ENCODE measurements at regions not wholly inside any gene's neighbourhood (a gene's known extent, or its start where the extent isn't known, plus 50 kb on each side); places are given as distances from the start of the nearest gene placed in this dataset.

DNA sequence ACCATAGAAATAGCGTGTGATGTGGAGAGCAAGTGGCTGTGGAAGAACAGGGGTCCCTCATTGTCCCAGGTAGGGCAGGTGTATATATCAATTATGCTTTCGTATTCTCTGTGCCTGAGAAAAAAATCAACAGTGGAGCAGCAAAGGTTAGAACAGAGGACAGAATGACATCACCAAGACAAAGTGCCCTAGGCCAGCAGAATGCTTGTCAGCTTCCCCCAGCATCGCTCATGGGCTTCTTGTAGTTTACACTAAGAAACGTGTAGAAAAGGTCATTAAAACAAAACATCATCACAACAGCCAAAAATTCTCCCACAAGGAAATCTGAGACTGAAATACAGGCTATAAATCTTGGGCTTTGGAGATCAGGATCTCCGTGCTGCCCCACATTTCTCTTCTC lies 288.0 kb downstream of the TDRD15 start:
- WGBS (ENCODE audit: insufficient coverage, low lambda C conversion rate) = no CpG with 5 or more reads among the region's 5 CpGs
- H3K4me3 ChIP-seq (ENCODE audit: low read length) = no peak overlapping the region
- no peak for DNase-seq
- no peaks in the 10 kb centered on the region for H3K36me3 ChIP-seq (ENCODE audit: control insufficient read depth, insufficient read depth, low read length)
- no peak overlapping the region for H3K27ac ChIP-seq (ENCODE audit: low read length)
- no peaks in the 10 kb centered on the region for H3K4me1 ChIP-seq (ENCODE audit: control insufficient read depth, insufficient read depth, low read length)
- no peaks in the 10 kb centered on the region for H3K27me3 ChIP-seq (ENCODE audit: control insufficient read depth, insufficient read depth, low read length)
- H3K9me3 ChIP-seq (ENCODE audit: control insufficient read depth, low read depth, low read length) = no peaks in the 10 kb centered on the region

DNA sequence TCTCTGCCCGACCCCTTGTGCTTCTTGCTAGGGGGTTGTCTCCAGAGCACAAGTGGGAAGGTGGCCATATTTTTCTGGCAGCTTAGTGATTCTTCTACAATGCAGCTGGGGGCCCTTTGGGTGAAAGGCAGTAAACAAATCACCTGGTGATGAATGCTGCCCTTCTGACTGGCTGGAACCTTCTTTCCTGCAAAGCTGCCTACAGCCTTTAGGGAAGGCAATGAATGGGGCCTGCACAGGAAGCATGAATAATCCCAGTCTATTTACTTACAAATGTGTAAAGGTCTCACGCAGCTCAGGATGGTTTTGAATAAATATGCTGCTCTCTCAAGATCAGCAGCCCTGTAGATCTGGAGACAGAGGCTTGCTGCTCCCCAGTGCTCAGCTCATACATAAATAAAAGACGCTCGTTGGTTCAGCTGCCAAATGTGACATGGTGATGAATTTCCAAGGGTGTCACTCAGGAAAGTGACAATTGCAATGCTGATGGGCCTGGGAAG lies 289.2 kb downstream of the TDRD15 start:
- WGBS (ENCODE audit: insufficient coverage, low lambda C conversion rate) = 92% methylated on average over 2 of the region's 4 CpGs
- H3K9me3 ChIP-seq (ENCODE audit: control insufficient read depth, low read depth, low read length) = no peaks in the 10 kb centered on the region
- H3K4me1 ChIP-seq (ENCODE audit: control insufficient read depth, insufficient read depth, low read length) = no peaks in the 10 kb centered on the region
- H3K4me3 ChIP-seq (ENCODE audit: low read length) = no peak overlapping the region
- H3K27me3 ChIP-seq (ENCODE audit: control insufficient read depth, insufficient read depth, low read length) = no peaks in the 10 kb centered on the region
- no peaks in the 10 kb centered on the region for H3K36me3 ChIP-seq (ENCODE audit: control insufficient read depth, insufficient read depth, low read length)
- no peak overlapping the region for H3K27ac ChIP-seq (ENCODE audit: low read length)
- no peak for DNase-seq

DNA sequence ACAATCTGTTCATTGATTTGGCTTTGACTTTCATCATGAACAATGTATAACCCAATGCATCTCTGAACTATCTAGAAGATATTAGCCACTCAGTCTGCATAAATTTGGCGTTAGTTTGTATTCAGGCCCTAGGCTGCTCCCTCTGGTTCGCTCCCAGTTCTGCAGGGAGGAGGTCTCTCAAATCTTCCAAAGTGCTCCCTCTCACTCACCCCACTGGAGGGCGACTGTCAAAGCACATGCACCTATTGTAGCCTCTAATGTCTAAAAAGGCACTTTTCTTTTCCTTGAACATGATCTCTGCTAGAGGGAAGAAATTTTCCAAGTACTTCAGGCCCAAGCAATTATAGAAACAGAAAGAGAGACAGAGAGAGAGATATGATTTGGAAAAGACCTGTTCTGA lies 291.5 kb downstream of the TDRD15 start:
- no peak for DNase-seq
- Histone ChIP-seq H3K27me3 (ENCODE audit: control insufficient read depth, insufficient read depth, low read length) (no peaks in the 10 kb centered on the region), H3K4me3 (ENCODE audit: low read length) (no peak overlapping the region), H3K27ac (ENCODE audit: low read length) (no peak overlapping the region), H3K36me3 (ENCODE audit: control insufficient read depth, insufficient read depth, low read length) (no peaks in the 10 kb centered on the region), H3K9me3 (ENCODE audit: control insufficient read depth, low read depth, low read length) (no peaks in the 10 kb centered on the region), H3K4me1 (ENCODE audit: control insufficient read depth, insufficient read depth, low read length) (no peaks in the 10 kb centered on the region)
- WGBS (ENCODE audit: insufficient coverage, low lambda C conversion rate) = no CpG with 5 or more reads among the region's 3 CpGs

DNA sequence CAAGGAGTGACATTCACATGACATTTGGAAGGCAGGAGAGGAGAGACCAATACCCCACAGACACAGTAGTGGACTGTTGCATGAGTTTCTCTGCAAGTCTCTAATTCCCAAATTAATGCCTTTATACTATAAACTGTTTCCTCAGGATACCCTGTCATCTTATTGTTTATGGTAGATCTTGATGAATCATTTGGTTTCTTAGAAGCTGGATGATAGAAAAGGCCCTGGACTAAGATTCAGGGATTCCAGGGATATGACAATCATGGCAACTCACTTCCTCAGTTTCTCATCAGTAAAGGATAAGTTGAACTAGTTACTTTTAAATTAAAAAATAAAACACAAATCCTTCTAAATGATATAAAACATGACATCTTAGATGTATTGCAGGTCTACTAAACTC lies 292.5 kb downstream of the TDRD15 start:
- Histone ChIP-seq H3K9me3 (ENCODE audit: control insufficient read depth, low read depth, low read length) (no peaks in the 10 kb centered on the region), H3K27me3 (ENCODE audit: control insufficient read depth, insufficient read depth, low read length) (no peaks in the 10 kb centered on the region), H3K36me3 (ENCODE audit: control insufficient read depth, insufficient read depth, low read length) (no peaks in the 10 kb centered on the region), H3K27ac (ENCODE audit: low read length) (no peak overlapping the region), H3K4me1 (ENCODE audit: control insufficient read depth, insufficient read depth, low read length) (no peaks in the 10 kb centered on the region), H3K4me3 (ENCODE audit: low read length) (no peak overlapping the region)
- DNase-seq = no peak

DNA sequence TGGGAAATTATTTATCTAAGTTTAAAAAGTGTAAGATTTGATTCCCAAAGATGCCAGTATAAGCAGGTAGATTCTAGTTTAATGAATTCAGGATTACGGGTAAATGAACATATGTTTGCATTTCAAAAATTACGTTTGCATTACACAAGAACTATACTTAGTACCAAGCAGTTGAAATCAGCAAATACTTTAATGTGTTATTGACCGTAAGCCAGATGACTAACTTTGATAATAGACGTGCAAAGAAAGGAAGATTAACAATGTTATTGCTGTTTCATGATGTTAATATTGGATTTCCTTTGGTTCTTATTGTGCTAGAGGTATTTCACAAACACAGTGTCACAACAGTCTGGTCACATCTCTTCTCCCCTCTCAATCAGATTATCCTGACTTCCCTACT lies 294.7 kb downstream of the TDRD15 start:
- H3K36me3 ChIP-seq (ENCODE audit: control insufficient read depth, insufficient read depth, low read length) = no peaks in the 10 kb centered on the region
- no peak overlapping the region for H3K27ac ChIP-seq (ENCODE audit: low read length)
- no peak overlapping the region for H3K4me3 ChIP-seq (ENCODE audit: low read length)
- no peaks in the 10 kb centered on the region for H3K4me1 ChIP-seq (ENCODE audit: control insufficient read depth, insufficient read depth, low read length)
- WGBS (ENCODE audit: insufficient coverage, low lambda C conversion rate) = 71% methylated on average over 3 of the region's 4 CpGs
- no peaks in the 10 kb centered on the region for H3K9me3 ChIP-seq (ENCODE audit: control insufficient read depth, low read depth, low read length)
- no peaks in the 10 kb centered on the region for H3K27me3 ChIP-seq (ENCODE audit: control insufficient read depth, insufficient read depth, low read length)
- no peak for DNase-seq

DNA sequence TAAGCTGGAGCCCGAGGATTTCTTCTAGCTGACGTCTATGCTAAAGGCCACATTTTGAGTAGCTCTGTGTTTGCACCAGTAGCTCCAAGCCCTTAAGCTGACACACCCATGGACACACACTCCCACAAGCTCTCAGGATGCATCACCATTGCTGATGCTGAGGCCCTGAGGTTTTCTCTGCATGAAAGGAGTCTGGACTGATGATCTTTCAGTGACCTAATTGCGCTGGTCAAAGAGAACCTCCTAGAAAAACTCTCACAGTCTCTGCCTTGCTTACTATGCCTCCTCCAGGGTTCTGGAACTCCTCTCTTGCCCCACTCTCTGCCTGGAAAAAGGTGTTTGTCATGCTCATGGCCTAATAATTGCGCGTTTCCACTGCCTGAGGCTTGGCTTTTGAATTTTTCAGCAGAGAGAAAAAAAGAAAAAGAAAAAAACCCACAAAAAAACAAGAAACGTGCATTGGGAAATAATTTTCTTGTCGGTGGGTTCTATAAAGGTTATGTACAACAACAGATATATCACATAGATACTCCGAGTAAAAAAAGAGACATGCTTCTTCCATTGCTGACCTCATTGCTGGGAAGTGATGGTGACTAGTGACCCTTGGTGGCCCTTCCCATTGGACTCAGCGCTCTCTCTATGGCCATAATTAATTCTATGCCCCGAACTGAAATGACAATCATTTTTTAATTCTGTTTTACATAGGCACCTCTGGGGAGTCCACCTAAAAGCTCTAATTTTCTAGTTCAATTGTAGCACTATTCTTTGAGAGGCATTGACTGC lies 297.0 kb downstream of the TDRD15 start:
- H3K4me3 ChIP-seq (ENCODE audit: low read length) = no peak overlapping the region
- no peaks in the 10 kb centered on the region for H3K4me1 ChIP-seq (ENCODE audit: control insufficient read depth, insufficient read depth, low read length)
- no peaks in the 10 kb centered on the region for H3K27me3 ChIP-seq (ENCODE audit: control insufficient read depth, insufficient read depth, low read length)
- 94% methylated on average over 4 of the region's 10 CpGs for WGBS (ENCODE audit: insufficient coverage, low lambda C conversion rate)
- H3K27ac ChIP-seq (ENCODE audit: low read length) = no peak overlapping the region
- H3K9me3 ChIP-seq (ENCODE audit: control insufficient read depth, low read depth, low read length) = no peaks in the 10 kb centered on the region
- no peaks in the 10 kb centered on the region for H3K36me3 ChIP-seq (ENCODE audit: control insufficient read depth, insufficient read depth, low read length)
- DNase-seq = no peak

DNA sequence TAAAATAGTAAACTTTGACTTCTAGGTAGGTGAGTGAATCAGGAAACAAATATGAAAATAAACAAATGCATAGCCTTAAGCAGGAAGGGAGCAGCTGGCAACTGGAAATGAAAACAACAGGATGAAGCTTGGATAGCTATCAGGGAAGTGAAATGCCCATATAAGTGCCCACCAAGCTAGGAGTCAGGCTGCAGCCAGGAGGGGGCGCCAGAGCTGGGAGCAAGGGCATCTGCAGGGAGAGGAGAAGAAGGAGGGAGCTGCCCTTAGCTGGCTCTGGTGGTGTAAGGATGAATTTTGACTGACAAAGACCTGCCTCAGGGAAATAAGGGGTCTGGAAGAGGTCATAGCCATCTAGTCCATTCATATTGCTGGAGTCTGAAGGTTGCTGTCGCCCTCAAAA lies 298.3 kb downstream of the TDRD15 start:
- H3K4me3 ChIP-seq (ENCODE audit: low read length) = no peak overlapping the region
- DNase-seq = no peak

DNA sequence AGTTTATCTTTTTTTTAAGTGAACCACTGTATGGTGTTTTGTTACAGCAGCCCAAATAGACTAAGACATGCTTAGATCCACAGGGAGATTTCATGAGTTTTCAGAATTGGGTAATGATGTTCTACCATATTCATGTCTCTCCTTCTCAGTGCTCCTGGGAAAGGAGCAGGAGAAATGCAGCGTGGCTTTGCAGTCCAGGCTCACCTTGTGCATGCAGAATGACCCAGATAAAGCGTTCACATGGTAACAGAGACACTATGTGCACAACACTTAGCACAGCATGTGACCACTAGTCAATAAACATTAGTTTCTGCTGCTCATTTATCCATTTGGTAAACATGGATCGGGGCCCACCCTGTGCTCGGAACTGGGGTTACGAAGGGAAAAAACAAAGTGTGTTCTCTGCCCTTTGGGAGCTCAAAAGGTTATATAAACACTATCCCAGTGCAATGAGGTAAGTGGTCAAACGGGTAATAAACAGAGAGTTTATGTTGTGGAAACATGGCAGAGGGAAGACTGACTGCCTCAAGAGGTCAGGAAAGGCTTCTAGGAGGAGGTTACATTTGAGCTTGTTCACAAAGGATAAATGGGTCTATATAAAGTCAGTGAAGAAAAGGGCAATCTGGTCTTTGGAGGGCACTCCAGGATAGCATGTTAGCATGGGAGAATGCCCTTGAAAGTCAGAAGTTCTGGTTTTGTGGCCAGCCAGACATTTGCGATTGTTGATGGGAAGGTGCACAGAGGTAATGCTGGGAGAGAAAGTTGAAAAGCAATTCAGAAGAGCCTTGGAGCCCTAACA lies 299.2 kb downstream of the TDRD15 start:
- no peak for DNase-seq
- no peak overlapping the region for H3K4me3 ChIP-seq (ENCODE audit: low read length)
- H3K36me3 ChIP-seq (ENCODE audit: control insufficient read depth, insufficient read depth, low read length) = no peaks in the 10 kb centered on the region
- H3K27ac ChIP-seq (ENCODE audit: low read length) = no peak overlapping the region
- H3K4me1 ChIP-seq (ENCODE audit: control insufficient read depth, insufficient read depth, low read length) = no peaks in the 10 kb centered on the region
- no peaks in the 10 kb centered on the region for H3K27me3 ChIP-seq (ENCODE audit: control insufficient read depth, insufficient read depth, low read length)
- H3K9me3 ChIP-seq (ENCODE audit: control insufficient read depth, low read depth, low read length) = no peaks in the 10 kb centered on the region
- 20% methylated on average over 1 of the region's 7 CpGs for whole genome bisulfite sequencing (ENCODE audit: insufficient coverage, low lambda C conversion rate)

More for the DNA sequence above, 298.3 kb downstream of the TDRD15 start:
- H3K4me1 ChIP-seq (ENCODE audit: control insufficient read depth, insufficient read depth, low read length) = no peaks in the 10 kb centered on the region
- no CpG with 5 or more reads among the region's 2 CpGs for WGBS (ENCODE audit: insufficient coverage, low lambda C conversion rate)
- no peak overlapping the region for H3K27ac ChIP-seq (ENCODE audit: low read length)
- H3K9me3 ChIP-seq (ENCODE audit: control insufficient read depth, low read depth, low read length) = no peaks in the 10 kb centered on the region
- H3K27me3 ChIP-seq (ENCODE audit: control insufficient read depth, insufficient read depth, low read length) = no peaks in the 10 kb centered on the region
- H3K36me3 ChIP-seq (ENCODE audit: control insufficient read depth, insufficient read depth, low read length) = no peaks in the 10 kb centered on the region

DNA sequence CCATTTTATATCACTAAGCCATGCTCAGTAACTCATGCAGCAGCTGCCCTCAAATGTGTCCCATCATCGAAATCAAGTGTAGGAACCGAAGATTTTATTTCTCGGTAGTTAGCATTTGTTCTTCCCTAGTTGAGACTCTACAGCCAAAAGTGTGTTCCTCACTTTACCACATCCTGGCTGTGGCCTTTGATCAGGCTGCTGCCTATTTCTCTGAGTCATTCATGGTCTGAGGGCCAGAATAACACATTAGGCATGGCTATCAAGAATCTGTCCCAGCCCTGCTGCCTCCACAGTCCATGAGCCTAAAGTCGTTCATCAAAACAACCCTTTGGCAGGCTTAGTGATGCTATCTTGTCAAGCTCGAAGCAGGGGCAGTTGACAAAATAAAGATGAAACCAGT lies 300.1 kb downstream of the TDRD15 start:
- H3K9me3 ChIP-seq (ENCODE audit: control insufficient read depth, low read depth, low read length) = no peaks in the 10 kb centered on the region
- no peak for DNase-seq
- H3K36me3 ChIP-seq (ENCODE audit: control insufficient read depth, insufficient read depth, low read length) = no peaks in the 10 kb centered on the region
- H3K4me3 ChIP-seq (ENCODE audit: low read length) = no peak overlapping the region
- H3K27me3 ChIP-seq (ENCODE audit: control insufficient read depth, insufficient read depth, low read length) = no peaks in the 10 kb centered on the region
- no peaks in the 10 kb centered on the region for H3K4me1 ChIP-seq (ENCODE audit: control insufficient read depth, insufficient read depth, low read length)
- H3K27ac ChIP-seq (ENCODE audit: low read length) = no peak overlapping the region
- WGBS (ENCODE audit: insufficient coverage, low lambda C conversion rate) = 100% methylated on average over 2 of the region's 5 CpGs

DNA sequence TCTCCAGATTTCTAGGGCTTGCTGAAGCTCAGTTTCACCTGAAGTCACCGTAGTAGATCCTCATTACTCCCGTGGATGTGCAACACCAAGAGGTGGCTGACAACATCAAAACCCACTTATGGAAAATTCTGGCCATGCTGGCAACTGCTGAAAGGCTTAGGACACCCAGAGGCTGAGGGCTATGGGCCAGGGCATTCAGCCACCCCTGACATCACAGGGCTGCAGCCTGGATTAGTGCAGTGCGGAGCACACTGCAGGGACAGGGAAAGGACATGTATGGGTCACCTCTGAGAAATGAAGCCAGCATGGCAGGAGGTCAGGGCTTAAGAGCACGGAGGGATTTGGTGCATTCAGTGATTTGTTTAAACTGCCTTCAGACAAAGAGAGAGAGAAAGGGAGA lies 300.6 kb downstream of the TDRD15 start:
- Histone ChIP-seq H3K36me3 (ENCODE audit: control insufficient read depth, insufficient read depth, low read length) (no peaks in the 10 kb centered on the region), H3K27me3 (ENCODE audit: control insufficient read depth, insufficient read depth, low read length) (no peaks in the 10 kb centered on the region), H3K4me1 (ENCODE audit: control insufficient read depth, insufficient read depth, low read length) (no peaks in the 10 kb centered on the region), H3K27ac (ENCODE audit: low read length) (no peak overlapping the region), H3K9me3 (ENCODE audit: control insufficient read depth, low read depth, low read length) (no peaks in the 10 kb centered on the region), H3K4me3 (ENCODE audit: low read length) (no peak overlapping the region)
- DNase-seq = no peak
- 75% methylated on average over 1 of the region's 4 CpGs for WGBS (ENCODE audit: insufficient coverage, low lambda C conversion rate)
